Right hindlimb (tissue), 1 donor: ENCODE measurements at regions not wholly inside any gene's neighbourhood (a gene's known extent, or its start where the extent isn't known, plus 50 kb on each side); places are given as distances from the start of the nearest gene placed in this dataset.
"Not testable (repeated sequence)": the region's sequence is repeated elsewhere in the genome, so short reads cannot be mapped to it uniquely, and the experiment has no call there.

Source experiments
- DNase-seq: peaks from one replicate; pipeline ENCODE4 v3.0.0-alpha.2; 2018

GRCh38 chr6:81228912-81229555 is 523.4 kb downstream of the TENT5A start:
- DNase-seq = no peak

- no peak for DNase-seq
These were observed 525.5 kb downstream of the TENT5A start for GRCh38 chr6:81226957-81227356.

GRCh38 chr6:81216668-81217067 is 535.8 kb downstream of the TENT5A start:
- no peak for DNase-seq

- no peak for DNase-seq
These were observed 537.4 kb downstream of the TENT5A start for GRCh38 chr6:81215092-81215432.

GRCh38 chr6:81214414-81215091 is 537.9 kb downstream of the TENT5A start:
- no peak for DNase-seq

- DNase-seq = no peak
These were observed 547.8 kb downstream of the TENT5A start for GRCh38 chr6:81204731-81205130.

GRCh38 chr6:81194374-81194773 is 558.1 kb downstream of the TENT5A start:
- DNase-seq = no peak

GRCh38 chr6:81172056-81172740 is 580.3 kb downstream of the TENT5A start:
- DNase-seq = peak; percentile 56

- DNase-seq = no peak
These were observed 583.3 kb downstream of the TENT5A start for GRCh38 chr6:81169166-81169565.

- peak; percentile 43 for DNase-seq
These were observed 585.7 kb downstream of the TENT5A start for GRCh38 chr6:81166770-81167169.

- DNase-seq = no peak
These were observed 593.5 kb downstream of the TENT5A start for GRCh38 chr6:81158956-81159355.

GRCh38 chr6:81148751-81149150 is 603.7 kb downstream of the TENT5A start:
- DNase-seq = no peak

- no peak for DNase-seq
These were observed 607.0 kb downstream of the TENT5A start for GRCh38 chr6:81145506-81145905.

- no peak for DNase-seq
These were observed 608.1 kb downstream of the TENT5A start for GRCh38 chr6:81144346-81144745.

GRCh38 chr6:81138236-81138635 is 614.2 kb downstream of the TENT5A start:
- no peak for DNase-seq

- DNase-seq = no peak
These were observed 621.5 kb downstream of the TENT5A start for GRCh38 chr6:81130969-81131368.

GRCh38 chr6:81130061-81130460 is 622.4 kb downstream of the TENT5A start:
- DNase-seq = no peak

GRCh38 chr6:81128671-81129070 is 623.8 kb downstream of the TENT5A start:
- no peak for DNase-seq

GRCh38 chr6:81126150-81126549 is 626.3 kb downstream of the TENT5A start:
- DNase-seq = no peak

GRCh38 chr6:81120280-81120679 is 632.2 kb downstream of the TENT5A start:
- no peak for DNase-seq

GRCh38 chr6:81105998-81106397 is 646.5 kb downstream of the TENT5A start:
- DNase-seq = no peak

GRCh38 chr6:81098109-81098814 is 654.2 kb downstream of the TENT5A start:
- DNase-seq = no peak

GRCh38 chr6:81096464-81096863 is 656.0 kb downstream of the TENT5A start:
- not testable (repeated sequence) for DNase-seq

- DNase-seq = no peak
These were observed 659.4 kb downstream of the TENT5A start for GRCh38 chr6:81093051-81093450.
